ENCODE measurements at regions not wholly inside any gene's neighbourhood (a gene's known extent, or its start where the extent isn't known, plus 50 kb on each side); places are given as distances from the start of the nearest gene placed in this dataset.
"Not testable (repeated sequence)": the region's sequence is repeated elsewhere in the genome, so short reads cannot be mapped to it uniquely, and the experiment has no call there.

DNA sequence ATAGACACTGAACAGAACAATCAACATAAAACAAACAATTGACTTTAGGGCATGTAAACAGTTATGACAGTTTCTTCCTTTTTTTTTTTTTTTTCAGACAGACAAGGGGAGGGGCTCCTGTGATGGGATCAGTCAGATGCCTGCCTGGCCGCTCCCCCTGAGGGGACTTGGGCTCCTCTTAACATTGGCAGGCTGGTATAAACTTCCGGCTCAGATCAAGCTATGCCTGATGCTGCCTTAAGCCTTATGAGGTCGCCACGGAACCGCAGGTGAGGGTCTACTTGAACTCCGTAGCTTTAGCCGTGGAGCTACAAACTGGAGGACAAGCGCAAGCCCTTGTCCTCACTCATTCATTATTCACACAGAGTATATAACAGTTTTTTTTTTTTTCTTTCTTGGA is 115.8 kb downstream of the UNC93B1 start:
- not testable (repeated sequence) for TF ChIP-seq CTCF (IDR thresholded peaks at IDR 0.05); EZH2 (IDR thresholded peaks at IDR 0.05; ENCODE audit: borderline replicate concordance, insufficient read depth, low read depth, low read length, poor library complexity, severe bottlenecking)
